Neural cell (in vitro differentiated cells): ENCODE measurements at regions not wholly inside any gene's neighbourhood (a gene's known extent, or its start where the extent isn't known, plus 50 kb on each side); places are given as distances from the start of the nearest gene placed in this dataset.

Experiments used
- EP300 ChIP-seq: fragments of 450-650 bp; conservative IDR thresholded peaks from 2 replicates; pipeline ENCODE4 v1.6.1; 2014; ENCODE audit warnings: antibody characterized with exemption, mild to moderate bottlenecking, moderate library complexity; ENCODE audit not compliant: poor library complexity, severe bottlenecking
- EZH2 ChIP-seq: fragments of 200-600, 300-800 bp; shearing (Covaris generic), sonication (generic); IDR thresholded peaks from 2 replicates; pipeline ENCODE4 v1.6.1; 2014; ENCODE audit warnings: antibody characterized with exemption, low read length, borderline replicate concordance, mild to moderate bottlenecking; ENCODE audit not compliant: insufficient read depth, poor library complexity, severe bottlenecking
- MXI1 ChIP-seq: fragments of 450-650 bp; conservative IDR thresholded peaks from 2 replicates; pipeline ENCODE4 v1.6.1; 2014; ENCODE audit warnings: antibody characterized with exemption, mild to moderate bottlenecking; ENCODE audit not compliant: poor library complexity, severe bottlenecking
- POLR2AphosphoS5 ChIP-seq: IDR thresholded peaks from 2 replicates; pipeline ENCODE4 v1.6.1; 2012
- RAD21 ChIP-seq: fragments of 450-650 bp; conservative IDR thresholded peaks from 2 replicates; pipeline ENCODE4 v1.6.1; 2014; ENCODE audit warnings: antibody characterized with exemption, mild to moderate bottlenecking, moderate library complexity
- SMC3 ChIP-seq: fragments of 450-650 bp; conservative IDR thresholded peaks from 2 replicates; pipeline ENCODE4 v1.6.1; 2014; ENCODE audit warnings: antibody characterized with exemption, mild to moderate bottlenecking, moderate library complexity; ENCODE audit not compliant: poor library complexity
- TF ChIP-seq, protein P1 (sequence below): IDR thresholded peaks from 2 replicates; pipeline ENCODE4 v1.6.1; 2012; ENCODE audit warnings: borderline replicate concordance
- TF ChIP-seq, protein P2 (sequence below): fragments of 450-650 bp; IDR thresholded peaks from 2 replicates; pipeline ENCODE4 v1.5.1; 2014; ENCODE audit warnings: antibody characterized with exemption, mild to moderate bottlenecking, moderate library complexity; ENCODE audit not compliant: poor library complexity, severe bottlenecking

DNA sequence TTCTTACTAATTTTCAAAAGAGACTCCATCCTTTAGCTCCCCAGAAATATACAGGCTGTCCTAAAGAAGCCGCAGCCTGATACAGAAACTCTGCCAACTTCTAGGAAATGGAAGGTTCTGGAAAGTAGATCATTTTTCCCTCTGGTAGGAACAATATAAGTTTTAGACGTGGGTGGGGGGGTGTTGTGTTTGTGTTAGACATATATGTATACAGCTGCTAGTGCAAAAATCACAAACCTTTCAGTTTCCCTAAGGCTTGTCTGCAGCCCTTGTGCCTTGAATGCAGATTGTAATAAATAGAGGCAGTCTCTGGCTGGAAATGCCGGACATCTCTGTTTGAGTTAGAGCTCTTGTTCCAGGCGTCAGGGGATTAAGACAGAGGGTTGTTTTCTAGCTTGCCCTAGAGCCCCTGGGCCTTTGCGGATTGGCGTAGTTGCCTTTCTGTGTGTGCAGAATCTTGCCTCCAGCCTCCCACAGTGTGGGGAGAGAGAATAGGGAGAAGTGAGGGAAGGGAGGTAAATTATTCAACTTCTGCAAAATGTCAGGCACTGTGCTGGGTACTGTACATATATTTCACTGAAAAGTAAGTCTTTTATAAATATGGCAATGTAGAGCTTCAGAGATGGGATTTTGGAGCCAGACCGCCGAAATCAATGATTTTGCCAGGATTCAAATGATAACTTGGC lies 269.7 kb downstream of the PRL start:
- TF ChIP-seq EP300 (no peak), SMC3 (no peak), POLR2AphosphoS5 (no peak), EZH2 (no peak), MXI1 (no peak), RAD21 (no peak)
- TF ChIP-seq, protein P1, sequence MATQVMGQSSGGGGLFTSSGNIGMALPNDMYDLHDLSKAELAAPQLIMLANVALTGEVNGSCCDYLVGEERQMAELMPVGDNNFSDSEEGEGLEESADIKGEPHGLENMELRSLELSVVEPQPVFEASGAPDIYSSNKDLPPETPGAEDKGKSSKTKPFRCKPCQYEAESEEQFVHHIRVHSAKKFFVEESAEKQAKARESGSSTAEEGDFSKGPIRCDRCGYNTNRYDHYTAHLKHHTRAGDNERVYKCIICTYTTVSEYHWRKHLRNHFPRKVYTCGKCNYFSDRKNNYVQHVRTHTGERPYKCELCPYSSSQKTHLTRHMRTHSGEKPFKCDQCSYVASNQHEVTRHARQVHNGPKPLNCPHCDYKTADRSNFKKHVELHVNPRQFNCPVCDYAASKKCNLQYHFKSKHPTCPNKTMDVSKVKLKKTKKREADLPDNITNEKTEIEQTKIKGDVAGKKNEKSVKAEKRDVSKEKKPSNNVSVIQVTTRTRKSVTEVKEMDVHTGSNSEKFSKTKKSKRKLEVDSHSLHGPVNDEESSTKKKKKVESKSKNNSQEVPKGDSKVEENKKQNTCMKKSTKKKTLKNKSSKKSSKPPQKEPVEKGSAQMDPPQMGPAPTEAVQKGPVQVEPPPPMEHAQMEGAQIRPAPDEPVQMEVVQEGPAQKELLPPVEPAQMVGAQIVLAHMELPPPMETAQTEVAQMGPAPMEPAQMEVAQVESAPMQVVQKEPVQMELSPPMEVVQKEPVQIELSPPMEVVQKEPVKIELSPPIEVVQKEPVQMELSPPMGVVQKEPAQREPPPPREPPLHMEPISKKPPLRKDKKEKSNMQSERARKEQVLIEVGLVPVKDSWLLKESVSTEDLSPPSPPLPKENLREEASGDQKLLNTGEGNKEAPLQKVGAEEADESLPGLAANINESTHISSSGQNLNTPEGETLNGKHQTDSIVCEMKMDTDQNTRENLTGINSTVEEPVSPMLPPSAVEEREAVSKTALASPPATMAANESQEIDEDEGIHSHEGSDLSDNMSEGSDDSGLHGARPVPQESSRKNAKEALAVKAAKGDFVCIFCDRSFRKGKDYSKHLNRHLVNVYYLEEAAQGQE: no peak
- TF ChIP-seq, protein P2, sequence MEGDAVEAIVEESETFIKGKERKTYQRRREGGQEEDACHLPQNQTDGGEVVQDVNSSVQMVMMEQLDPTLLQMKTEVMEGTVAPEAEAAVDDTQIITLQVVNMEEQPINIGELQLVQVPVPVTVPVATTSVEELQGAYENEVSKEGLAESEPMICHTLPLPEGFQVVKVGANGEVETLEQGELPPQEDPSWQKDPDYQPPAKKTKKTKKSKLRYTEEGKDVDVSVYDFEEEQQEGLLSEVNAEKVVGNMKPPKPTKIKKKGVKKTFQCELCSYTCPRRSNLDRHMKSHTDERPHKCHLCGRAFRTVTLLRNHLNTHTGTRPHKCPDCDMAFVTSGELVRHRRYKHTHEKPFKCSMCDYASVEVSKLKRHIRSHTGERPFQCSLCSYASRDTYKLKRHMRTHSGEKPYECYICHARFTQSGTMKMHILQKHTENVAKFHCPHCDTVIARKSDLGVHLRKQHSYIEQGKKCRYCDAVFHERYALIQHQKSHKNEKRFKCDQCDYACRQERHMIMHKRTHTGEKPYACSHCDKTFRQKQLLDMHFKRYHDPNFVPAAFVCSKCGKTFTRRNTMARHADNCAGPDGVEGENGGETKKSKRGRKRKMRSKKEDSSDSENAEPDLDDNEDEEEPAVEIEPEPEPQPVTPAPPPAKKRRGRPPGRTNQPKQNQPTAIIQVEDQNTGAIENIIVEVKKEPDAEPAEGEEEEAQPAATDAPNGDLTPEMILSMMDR: no peak
